NT2/D1 (cell line): ENCODE measurements at regions not wholly inside any gene's neighbourhood (a gene's known extent, or its start where the extent isn't known, plus 50 kb on each side); places are given as distances from the start of the nearest gene placed in this dataset.

ENCODE experiments used
- DNase-seq: peaks from one replicate; pipeline ENCODE4 v3.0.0-alpha.2; 2011; ENCODE audit warnings: low read depth, low spot score
- H3K27me3 ChIP-seq: 2 replicates; pipeline ENCODE4 v1.6.0; 2011; ENCODE audit warnings: mild to moderate bottlenecking; ENCODE audit not compliant: insufficient read length, insufficient read depth
- H3K36me3 ChIP-seq: 2 replicates; pipeline ENCODE4 v1.6.1; 2011; ENCODE audit warnings: mild to moderate bottlenecking, low read length, mixed read lengths; ENCODE audit not compliant: insufficient read depth, insufficient read length
- H3K4me1 ChIP-seq: 2 replicates; pipeline ENCODE4 v1.5.1; 2011; ENCODE audit not compliant: insufficient read depth, insufficient read length
- H3K4me3 ChIP-seq: 2 replicates; pipeline ENCODE4 v1.5.1; 2011; ENCODE audit warnings: low read depth; ENCODE audit not compliant: insufficient read length
- H3K9ac ChIP-seq: 2 replicates; pipeline ENCODE4 v1.6.0; 2011; ENCODE audit warnings: low read depth; ENCODE audit not compliant: insufficient read length
- H3K9me3 ChIP-seq: 2 replicates; pipeline ENCODE4 v1.5.1; 2011; ENCODE audit warnings: mild to moderate bottlenecking, low read length; ENCODE audit not compliant: insufficient read depth
- SUZ12 ChIP-seq: IDR thresholded peaks from 2 replicates; pipeline ENCODE4 v1.6.1; 2011; ENCODE audit not compliant: insufficient read length, insufficient read depth; ENCODE audit errors: extremely low read depth
- YY1 ChIP-seq: IDR thresholded peaks from 2 replicates; pipeline ENCODE4 v1.6.1; 2011; ENCODE audit not compliant: insufficient read length, insufficient read depth
- ZNF274 ChIP-seq: IDR thresholded peaks from 2 replicates; pipeline ENCODE4 v1.6.1; 2011; ENCODE audit warnings: mild to moderate bottlenecking, low read depth, low read length

DNA sequence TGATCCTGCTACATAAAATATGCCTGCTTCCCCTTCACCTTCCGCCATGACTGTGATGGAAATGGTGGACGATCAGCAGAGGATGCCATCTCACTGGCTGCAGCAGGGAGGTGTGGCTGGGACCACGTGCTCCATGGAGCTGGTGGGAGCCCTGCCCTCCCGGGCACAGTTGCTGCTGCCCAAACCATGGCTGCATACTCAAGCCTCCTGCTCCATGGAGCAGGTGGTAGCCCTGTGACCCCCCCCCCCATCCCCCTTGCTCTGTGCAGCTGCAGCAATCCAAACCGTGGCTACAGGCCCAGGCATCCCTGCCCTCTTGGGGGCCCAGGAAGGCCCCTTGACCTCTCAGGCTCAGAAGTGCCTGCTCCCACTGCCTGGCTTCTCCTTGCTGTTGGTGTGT is 597.5 kb upstream of the LMO3 start:
- DNase-seq, result no peak
- H3K9me3 ChIP-seq, result peaks cover 11% of the 10 kb centered on the region; the same call in 1 of the 2 replicates
- H3K4me3 ChIP-seq, result no peak overlapping the region
- H3K4me1 ChIP-seq, result no peaks in the 10 kb centered on the region
- H3K36me3 ChIP-seq, result no peaks in the 10 kb centered on the region
- no peaks in the 10 kb centered on the region for H3K27me3 ChIP-seq
- H3K9ac ChIP-seq, result no peak overlapping the region
- no peak for TF ChIP-seq YY1
- TF ChIP-seq SUZ12, result no peak
- no peak for TF ChIP-seq ZNF274

DNA sequence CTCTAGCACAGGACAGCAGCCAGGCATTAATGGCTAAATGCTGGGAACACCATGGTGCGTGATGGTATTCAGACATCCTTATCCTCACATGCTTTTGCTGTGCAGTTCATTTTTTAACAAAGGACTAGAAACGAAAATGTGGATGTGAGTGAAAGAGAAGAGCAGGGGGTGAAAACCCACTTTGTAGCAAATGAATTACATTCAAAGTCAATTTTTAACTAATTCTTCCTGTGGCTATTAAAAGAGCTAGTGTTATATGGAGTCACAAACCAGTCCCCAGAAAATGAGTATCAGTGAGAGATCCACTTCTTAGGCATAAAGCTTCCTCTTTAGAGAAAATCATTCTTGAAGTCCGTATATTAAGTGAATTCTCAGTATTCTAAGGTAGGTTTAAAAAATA is 592.0 kb upstream of the LMO3 start:
- Histone ChIP-seq H3K9me3 (no peaks in the 10 kb centered on the region), H3K4me1 (no peaks in the 10 kb centered on the region), H3K27me3 (no peaks in the 10 kb centered on the region), H3K36me3 (no peaks in the 10 kb centered on the region), H3K4me3 (no peak overlapping the region), H3K9ac (no peak overlapping the region)
- no peak for DNase-seq
- TF ChIP-seq YY1, result no peak
- no peak for TF ChIP-seq SUZ12
- TF ChIP-seq ZNF274, result no peak

DNA sequence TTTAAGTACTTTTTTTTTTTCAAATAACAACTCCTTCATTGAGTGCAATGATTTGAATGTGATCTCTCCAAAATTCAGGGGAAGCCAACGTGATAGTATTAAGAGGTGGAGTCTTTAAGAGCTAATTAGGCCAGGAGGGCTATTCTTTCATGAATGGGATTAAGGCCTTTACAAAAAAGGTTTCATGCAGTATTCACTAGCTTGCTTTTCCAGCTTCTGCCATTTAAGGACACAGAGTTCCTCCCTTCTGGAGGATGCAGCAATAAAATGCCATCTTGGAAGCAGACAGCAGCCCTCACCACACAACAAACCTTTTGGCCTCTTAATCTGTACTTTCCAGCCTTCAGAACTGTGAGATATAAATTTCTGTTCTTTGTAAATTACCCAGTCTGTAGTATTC is 586.8 kb upstream of the LMO3 start:
- DNase-seq, result no peak

DNA sequence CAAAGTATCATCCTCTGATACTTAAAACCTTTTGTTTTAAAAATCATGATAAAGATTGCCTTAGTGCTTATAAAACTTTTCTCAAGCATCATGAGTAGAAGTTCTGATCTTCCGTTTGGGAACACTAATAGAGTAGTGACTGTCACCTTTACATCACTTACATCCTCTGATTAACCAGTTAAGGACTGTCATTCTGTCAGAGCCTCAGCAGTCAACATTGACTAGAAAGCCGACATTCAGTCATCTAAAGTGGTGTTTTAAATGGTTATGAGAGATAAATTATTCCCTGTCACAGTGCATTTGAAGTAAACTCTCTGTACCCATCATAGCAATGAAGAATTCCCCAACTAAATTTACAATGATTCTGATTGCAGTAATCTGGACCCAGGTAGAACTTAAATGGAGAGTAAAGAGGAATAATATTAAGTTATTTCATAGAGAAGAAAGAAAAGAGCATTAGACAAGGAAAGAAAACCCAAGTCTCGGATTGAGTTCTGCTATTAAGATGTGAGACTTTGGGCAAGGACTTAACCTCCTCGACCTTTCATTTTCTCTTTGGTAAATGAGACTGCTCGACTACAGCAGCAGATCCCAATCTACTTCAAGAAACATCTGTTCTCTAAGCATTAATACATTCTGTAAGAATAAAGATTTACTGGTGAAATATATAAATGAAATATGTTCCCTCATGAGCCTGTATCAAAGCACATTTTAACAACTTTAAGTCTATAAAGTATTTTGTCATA is 563.9 kb upstream of the LMO3 start:
- no peak for TF ChIP-seq SUZ12
- TF ChIP-seq ZNF274, result no peak
- TF ChIP-seq YY1, result no peak
- Histone ChIP-seq H3K4me1 (no peaks in the 10 kb centered on the region), H3K9ac (no peak overlapping the region), H3K36me3 (no peaks in the 10 kb centered on the region), H3K27me3 (no peaks in the 10 kb centered on the region), H3K4me3 (no peak overlapping the region), H3K9me3 (no peaks in the 10 kb centered on the region)
- no peak for DNase-seq

More for the DNA sequence above, 586.8 kb upstream of the LMO3 start:
- no peaks in the 10 kb centered on the region for H3K4me1 ChIP-seq
- H3K9ac ChIP-seq, result no peak overlapping the region
- TF ChIP-seq YY1 (no peak), SUZ12 (no peak), ZNF274 (no peak)
- H3K9me3 ChIP-seq, result no peaks in the 10 kb centered on the region
- no peaks in the 10 kb centered on the region for H3K36me3 ChIP-seq
- H3K27me3 ChIP-seq, result no peaks in the 10 kb centered on the region
- no peak overlapping the region for H3K4me3 ChIP-seq

DNA sequence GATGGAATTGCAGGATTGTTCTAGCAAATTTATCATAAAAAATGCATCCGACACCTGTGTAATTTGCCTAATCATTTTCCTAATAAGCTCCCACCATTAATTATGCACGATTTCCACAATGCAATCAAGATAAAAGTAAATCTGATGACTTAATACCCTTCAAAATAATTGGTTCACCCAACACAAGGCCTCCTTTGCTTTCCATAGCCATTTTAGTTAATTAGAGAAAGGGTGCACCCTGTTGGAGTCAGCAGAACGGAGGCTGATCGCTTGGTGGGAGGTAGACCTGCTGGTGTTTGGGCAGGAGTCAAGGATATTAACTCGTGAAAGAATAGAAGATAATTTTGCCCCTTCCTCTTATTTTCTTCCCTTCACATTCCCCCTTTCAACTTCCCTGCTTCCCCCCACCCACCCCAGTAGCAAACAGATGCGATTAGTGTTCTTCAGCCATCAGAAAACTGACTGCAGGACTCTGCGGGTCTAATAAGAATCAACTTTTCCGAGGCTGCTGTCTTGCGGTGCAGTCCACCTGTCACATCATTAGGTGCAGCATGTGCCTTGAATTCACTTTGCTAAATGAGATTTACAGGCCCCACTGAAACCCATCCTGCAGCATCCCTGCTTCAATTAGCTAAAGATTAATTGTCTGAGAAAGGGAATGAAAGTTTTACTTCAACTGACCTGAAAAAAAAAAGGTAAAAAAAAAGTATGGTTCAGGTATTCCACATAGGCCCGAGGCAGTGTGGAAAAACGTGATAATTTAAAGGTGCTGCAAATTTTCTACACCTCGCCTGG is 553.7 kb upstream of the LMO3 start:
- TF ChIP-seq YY1 (no peak), SUZ12 (no peak), ZNF274 (no peak)
- no peak for DNase-seq
- no peak overlapping the region for H3K9ac ChIP-seq
- H3K36me3 ChIP-seq, result no peaks in the 10 kb centered on the region
- H3K4me3 ChIP-seq, result no peak overlapping the region
- no peaks in the 10 kb centered on the region for H3K4me1 ChIP-seq
- no peaks in the 10 kb centered on the region for H3K27me3 ChIP-seq
- no peaks in the 10 kb centered on the region for H3K9me3 ChIP-seq

DNA sequence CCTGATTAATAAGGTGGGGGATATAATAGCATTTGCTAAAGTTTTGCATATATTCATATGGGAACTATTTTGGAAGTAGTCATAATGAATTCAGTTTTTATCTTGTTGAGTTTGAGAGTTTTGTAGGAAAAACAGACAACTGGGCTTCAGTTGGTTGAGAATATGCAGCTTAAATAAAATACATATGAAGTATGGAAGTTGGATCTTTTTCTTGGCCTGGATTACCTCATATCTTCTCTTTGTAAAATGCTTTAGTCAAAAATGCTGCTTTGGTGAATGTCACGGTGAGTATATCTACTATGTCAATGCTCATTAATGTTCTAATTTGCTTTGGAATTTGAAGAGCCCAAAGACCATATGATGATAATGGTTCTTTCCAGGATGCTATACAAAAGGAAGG is 552.2 kb upstream of the LMO3 start:
- Histone ChIP-seq H3K4me1 (no peaks in the 10 kb centered on the region), H3K36me3 (no peaks in the 10 kb centered on the region), H3K9me3 (peaks cover 9% of the 10 kb centered on the region), H3K9ac (no peak overlapping the region), H3K27me3 (no peaks in the 10 kb centered on the region), H3K4me3 (no peak overlapping the region)
- no peak for TF ChIP-seq YY1
- no peak for TF ChIP-seq ZNF274
- TF ChIP-seq SUZ12, result no peak
- DNase-seq, result no peak

DNA sequence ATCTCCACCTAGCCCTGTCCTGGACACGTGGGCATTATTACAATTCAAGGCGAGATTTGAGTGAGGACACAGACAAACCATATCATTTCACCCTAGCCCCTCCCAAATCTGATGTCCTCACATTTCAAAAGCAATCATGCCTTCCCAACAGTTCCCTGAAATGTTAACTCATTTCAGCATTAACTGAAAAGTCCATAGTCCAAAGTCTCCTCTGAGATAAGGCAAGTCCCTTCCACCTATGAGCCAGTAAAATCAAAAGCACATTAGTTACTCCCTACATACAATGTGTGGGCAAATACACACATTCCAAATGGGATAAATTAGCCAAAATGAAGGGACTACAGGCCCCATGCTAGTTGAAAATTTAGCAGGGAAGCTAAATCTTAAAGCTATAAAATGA is 546.0 kb upstream of the LMO3 start:
- TF ChIP-seq ZNF274 (no peak), SUZ12 (no peak)
- H3K9ac ChIP-seq, result no peak overlapping the region
- H3K36me3 ChIP-seq, result no peaks in the 10 kb centered on the region
- H3K27me3 ChIP-seq, result no peaks in the 10 kb centered on the region
- H3K9me3 ChIP-seq, result peaks cover 32% of the 10 kb centered on the region
- H3K4me3 ChIP-seq, result no peak overlapping the region
- no peaks in the 10 kb centered on the region for H3K4me1 ChIP-seq
- no peak for DNase-seq
